Activated naive CD8-positive, alpha-beta T cell treated with anti-CD3 and anti-CD28 coated beads for 36 hours (primary cell): ENCODE measurements at regions not wholly inside any gene's neighbourhood (a gene's known extent, or its start where the extent isn't known, plus 50 kb on each side); places are given as distances from the start of the nearest gene placed in this dataset.

Source experiments
- DNase-seq: peaks from one replicate; pipeline ENCODE4 v3.0.0; 2021
- H3K27ac Mint-ChIP-seq: one replicate; pipeline ENCODE4 v1.8.0; 2022; ENCODE audit warnings: mild to moderate bottlenecking, moderate library complexity, mixed read lengths
- H3K27me3 Mint-ChIP-seq: one replicate; pipeline ENCODE4 v1.8.0; 2022; ENCODE audit warnings: mild to moderate bottlenecking, mixed read lengths
- H3K36me3 Mint-ChIP-seq: one replicate; pipeline ENCODE4 v1.8.0; 2021; ENCODE audit warnings: mild to moderate bottlenecking, mixed read lengths
- H3K4me1 Mint-ChIP-seq: one replicate; pipeline ENCODE4 v1.8.0; 2021; ENCODE audit warnings: mixed read lengths
- H3K4me3 Mint-ChIP-seq: one replicate; pipeline ENCODE4 v1.8.0; 2022; ENCODE audit warnings: mild to moderate bottlenecking, moderate library complexity, mixed read lengths
- H3K9me3 Mint-ChIP-seq: one replicate; pipeline ENCODE4 v1.8.0; 2022; ENCODE audit warnings: mixed read lengths

DNA sequence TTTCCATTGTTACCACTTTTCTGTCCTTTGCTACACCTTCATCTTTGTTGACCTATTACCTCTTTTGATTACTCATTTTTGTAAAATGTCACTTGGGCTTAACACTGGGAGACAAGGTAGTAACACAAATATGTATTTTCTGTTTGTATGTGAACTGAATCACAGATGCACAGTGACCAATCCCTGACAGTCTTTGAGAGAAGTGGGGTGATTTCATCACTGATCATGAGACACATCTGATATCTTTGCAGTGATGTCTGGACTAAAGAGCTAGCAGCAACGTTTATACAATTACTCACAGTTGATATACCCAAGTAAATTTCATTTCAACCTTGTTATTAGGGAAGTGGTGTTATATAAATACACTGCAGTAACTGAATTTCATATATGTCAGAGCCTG, 1397.4 kb upstream of the SPRY2 start:
- DNase-seq: no peak
- no peaks in the 10 kb centered on the region for H3K4me1 Mint-ChIP-seq
- peaks cover 13% of the 10 kb centered on the region for H3K9me3 Mint-ChIP-seq
- no peak overlapping the region for H3K27ac Mint-ChIP-seq
- H3K36me3 Mint-ChIP-seq: no peaks in the 10 kb centered on the region
- no peaks in the 10 kb centered on the region for H3K27me3 Mint-ChIP-seq
- H3K4me3 Mint-ChIP-seq: no peak overlapping the region

DNA sequence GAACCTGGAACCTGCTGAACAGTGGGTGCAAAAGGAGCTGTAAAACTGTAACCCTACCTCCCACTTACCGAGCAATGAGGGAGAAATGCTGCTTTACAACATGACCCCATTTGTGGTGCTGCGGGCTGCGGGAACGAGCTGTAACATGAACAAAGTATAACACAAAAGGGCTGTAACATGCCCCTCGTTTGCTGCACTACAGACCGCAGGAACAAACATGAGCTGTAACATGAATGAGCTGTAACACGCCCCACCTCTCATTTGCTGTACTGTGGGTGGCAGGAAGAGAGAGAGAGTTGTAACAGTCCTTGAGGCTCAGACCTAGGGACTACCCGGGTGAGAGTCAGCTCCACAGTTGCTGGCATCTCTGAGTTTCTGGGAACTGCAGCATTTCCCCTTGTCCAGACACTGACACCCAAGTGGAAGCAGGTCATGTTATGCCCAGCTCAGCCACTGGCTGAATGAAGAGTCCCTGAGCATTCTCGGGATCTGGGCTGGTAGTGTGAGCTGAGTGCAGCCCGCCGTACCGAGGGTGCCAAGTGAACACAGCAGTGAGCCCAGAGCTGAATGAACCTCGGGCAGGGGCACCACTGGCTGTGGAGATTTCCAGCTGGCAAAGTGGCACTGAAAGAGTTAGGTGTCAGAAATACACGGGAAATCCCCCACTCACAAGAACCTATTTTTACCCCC, 1385.3 kb upstream of the SPRY2 start:
- no peaks in the 10 kb centered on the region for H3K27me3 Mint-ChIP-seq
- H3K4me1 Mint-ChIP-seq: no peaks in the 10 kb centered on the region
- no peak overlapping the region for H3K27ac Mint-ChIP-seq
- H3K9me3 Mint-ChIP-seq: peaks cover 8% of the 10 kb centered on the region
- no peak for DNase-seq
- H3K4me3 Mint-ChIP-seq: no peak overlapping the region
- no peaks in the 10 kb centered on the region for H3K36me3 Mint-ChIP-seq

- Mint-ChIP-seq H3K9me3 (peaks cover 2% of the 10 kb centered on the region), H3K36me3 (no peaks in the 10 kb centered on the region), H3K27ac (no peak overlapping the region), H3K4me1 (no peaks in the 10 kb centered on the region), H3K27me3 (no peaks in the 10 kb centered on the region), H3K4me3 (no peak overlapping the region)
- DNase-seq: no peak
Measured at GRCh38 chr13:81722456-81722855, 1381.5 kb upstream of the SPRY2 start.

DNA sequence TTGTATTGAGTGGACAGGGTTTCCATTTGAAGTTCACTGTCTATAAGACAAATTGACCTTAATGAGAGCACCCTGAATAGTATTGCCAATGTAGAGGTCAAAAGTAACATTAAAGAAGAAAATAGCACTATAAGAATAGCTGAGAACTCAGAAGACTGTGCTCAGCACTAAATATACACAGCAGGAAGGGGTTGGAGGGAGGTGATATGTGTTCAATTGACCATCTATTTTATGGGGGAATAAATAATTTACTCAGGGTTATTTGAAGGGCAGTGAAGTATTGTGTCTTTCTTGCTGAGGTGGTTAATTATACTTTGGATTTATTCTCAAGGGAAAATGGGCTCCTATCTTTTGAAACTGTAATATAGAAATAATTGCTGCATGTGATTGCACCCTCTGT, 1380.5 kb upstream of the SPRY2 start:
- H3K4me3 Mint-ChIP-seq: no peak overlapping the region
- DNase-seq: no peak
- no peaks in the 10 kb centered on the region for H3K9me3 Mint-ChIP-seq
- H3K27me3 Mint-ChIP-seq: no peaks in the 10 kb centered on the region
- no peaks in the 10 kb centered on the region for H3K4me1 Mint-ChIP-seq
- H3K27ac Mint-ChIP-seq: no peak overlapping the region
- H3K36me3 Mint-ChIP-seq: no peaks in the 10 kb centered on the region

DNA sequence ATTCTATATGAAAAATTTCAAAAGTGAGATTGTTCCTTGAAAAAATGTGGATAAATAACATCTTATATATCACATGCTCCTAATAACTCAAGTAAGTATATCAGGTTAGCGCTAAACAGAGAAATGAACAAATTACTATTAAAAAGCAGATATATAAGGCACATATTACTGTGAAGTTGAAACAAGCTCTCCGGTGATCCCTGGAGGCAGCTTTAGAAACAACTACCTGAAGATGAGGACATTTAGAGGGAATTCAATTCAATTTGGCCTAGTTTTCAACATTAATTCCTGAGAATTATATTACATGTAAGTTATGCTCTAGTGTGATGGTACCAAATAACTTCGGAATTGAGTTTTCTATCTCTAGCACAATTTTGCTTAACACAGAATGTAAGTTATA, 1373.6 kb upstream of the SPRY2 start:
- no peak for DNase-seq
- Mint-ChIP-seq H3K36me3 (no peaks in the 10 kb centered on the region), H3K4me3 (no peak overlapping the region), H3K4me1 (no peaks in the 10 kb centered on the region), H3K27ac (no peak overlapping the region), H3K27me3 (no peaks in the 10 kb centered on the region), H3K9me3 (peaks cover 6% of the 10 kb centered on the region)

DNA sequence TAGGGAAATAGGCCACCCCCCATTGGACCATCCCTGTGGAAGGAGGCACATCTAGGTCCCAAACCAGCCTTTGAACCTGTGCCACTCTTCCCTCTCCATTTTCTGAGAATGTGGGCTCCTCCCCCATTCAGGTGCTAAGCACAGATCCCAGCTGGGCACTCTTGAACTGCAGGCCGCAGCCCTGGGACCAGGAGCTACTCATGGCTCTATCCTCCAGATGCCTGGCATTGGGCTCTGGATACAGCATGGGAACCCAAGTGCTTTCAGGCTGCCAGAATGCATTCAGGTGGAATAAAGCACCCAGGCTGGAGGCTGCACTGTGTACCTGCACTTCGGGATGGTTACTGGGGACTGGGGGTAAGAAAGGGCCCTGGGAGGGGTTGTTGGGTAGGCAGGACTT, 1372.3 kb upstream of the SPRY2 start:
- H3K9me3 Mint-ChIP-seq: peaks cover 6% of the 10 kb centered on the region
- H3K27ac Mint-ChIP-seq: no peak overlapping the region
- DNase-seq: no peak
- no peaks in the 10 kb centered on the region for H3K36me3 Mint-ChIP-seq
- H3K27me3 Mint-ChIP-seq: no peaks in the 10 kb centered on the region
- no peak overlapping the region for H3K4me3 Mint-ChIP-seq
- H3K4me1 Mint-ChIP-seq: no peaks in the 10 kb centered on the region

DNA sequence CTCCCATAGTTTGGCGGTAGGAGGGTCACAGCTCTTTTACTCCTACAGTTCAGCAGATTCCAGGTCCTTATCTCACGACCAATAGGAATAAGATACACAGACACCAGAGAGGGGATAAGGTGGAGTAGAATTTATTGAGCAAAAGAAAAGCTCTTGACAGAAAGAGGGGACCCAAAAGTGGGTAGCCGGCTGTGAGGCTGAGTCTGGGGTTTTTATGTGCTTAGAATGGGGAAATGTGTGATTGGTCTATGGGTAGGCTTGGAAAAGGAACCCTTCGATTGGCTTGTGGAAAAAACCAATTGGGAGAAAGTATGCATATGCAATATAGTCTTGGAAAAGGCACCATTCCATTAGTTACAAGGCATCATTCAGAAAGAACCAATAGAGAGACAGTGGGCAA, 1356.9 kb upstream of the SPRY2 start:
- no peaks in the 10 kb centered on the region for H3K4me1 Mint-ChIP-seq
- H3K9me3 Mint-ChIP-seq: peaks cover 20% of the 10 kb centered on the region
- no peak for DNase-seq
- H3K27ac Mint-ChIP-seq: no peak overlapping the region
- no peaks in the 10 kb centered on the region for H3K27me3 Mint-ChIP-seq
- no peak overlapping the region for H3K4me3 Mint-ChIP-seq
- H3K36me3 Mint-ChIP-seq: no peaks in the 10 kb centered on the region

- H3K36me3 Mint-ChIP-seq: no peaks in the 10 kb centered on the region
- H3K9me3 Mint-ChIP-seq: peaks cover 4% of the 10 kb centered on the region
- no peak for DNase-seq
- H3K27me3 Mint-ChIP-seq: no peaks in the 10 kb centered on the region
- no peak overlapping the region for H3K27ac Mint-ChIP-seq
- no peaks in the 10 kb centered on the region for H3K4me1 Mint-ChIP-seq
- H3K4me3 Mint-ChIP-seq: no peak overlapping the region
Measured at GRCh38 chr13:81686877-81687276, 1346.0 kb upstream of the SPRY2 start.

- no peaks in the 10 kb centered on the region for H3K9me3 Mint-ChIP-seq
- no peak overlapping the region for H3K4me3 Mint-ChIP-seq
- H3K4me1 Mint-ChIP-seq: no peaks in the 10 kb centered on the region
- no peak overlapping the region for H3K27ac Mint-ChIP-seq
- no peaks in the 10 kb centered on the region for H3K27me3 Mint-ChIP-seq
- no peak for DNase-seq
- H3K36me3 Mint-ChIP-seq: no peaks in the 10 kb centered on the region
Measured at GRCh38 chr13:81683521-81683920, 1342.6 kb upstream of the SPRY2 start.

DNA sequence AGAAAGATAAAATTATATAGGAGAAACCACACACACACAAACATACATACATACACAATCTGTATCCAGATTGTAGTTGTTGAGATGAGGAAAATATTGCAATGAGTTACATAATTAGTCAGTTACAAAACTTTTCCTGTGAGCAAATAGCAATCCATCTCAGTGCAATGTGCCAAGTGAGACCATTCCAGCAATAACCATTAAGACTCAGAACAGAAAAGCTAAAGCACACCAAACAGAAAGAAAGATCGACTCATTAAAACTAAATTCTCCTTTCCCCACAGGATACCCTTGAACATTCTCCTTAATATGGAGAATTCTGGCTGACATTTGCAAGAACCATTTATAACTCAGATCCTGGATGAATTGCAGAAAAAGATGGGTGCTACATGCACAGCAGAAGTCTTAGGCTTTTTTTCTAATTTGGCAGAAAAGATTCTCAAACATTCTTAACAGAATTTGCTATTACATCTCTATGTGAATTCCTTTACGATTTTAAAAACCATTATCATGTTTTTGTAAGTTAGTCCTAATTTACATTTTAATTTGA, 1341.2 kb upstream of the SPRY2 start:
- no peak overlapping the region for H3K4me3 Mint-ChIP-seq
- no peaks in the 10 kb centered on the region for H3K27me3 Mint-ChIP-seq
- no peak overlapping the region for H3K27ac Mint-ChIP-seq
- no peaks in the 10 kb centered on the region for H3K36me3 Mint-ChIP-seq
- no peak for DNase-seq
- peaks cover 1% of the 10 kb centered on the region for H3K9me3 Mint-ChIP-seq
- no peaks in the 10 kb centered on the region for H3K4me1 Mint-ChIP-seq

DNA sequence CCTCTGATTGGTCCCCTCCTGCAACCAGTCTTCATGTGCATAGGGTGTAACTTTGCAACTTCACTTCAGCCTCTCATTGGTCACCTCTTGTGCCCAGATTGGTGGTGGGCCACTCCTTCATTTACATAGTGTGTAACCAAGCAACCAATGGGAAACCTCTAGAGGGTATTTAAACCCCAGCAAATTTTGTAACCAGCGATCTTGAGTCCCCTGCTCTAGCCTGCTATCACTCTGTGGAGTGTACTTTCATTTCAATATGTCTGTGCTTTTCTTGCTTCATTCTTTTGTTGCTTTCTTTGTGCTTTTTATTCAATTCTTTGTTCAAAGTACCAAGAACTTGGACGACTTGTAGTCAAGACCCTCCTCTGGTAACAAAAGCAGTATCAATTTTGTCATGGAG, 1336.9 kb upstream of the SPRY2 start:
- no peak for DNase-seq
- no peaks in the 10 kb centered on the region for H3K27me3 Mint-ChIP-seq
- H3K4me3 Mint-ChIP-seq: no peak overlapping the region
- no peak overlapping the region for H3K27ac Mint-ChIP-seq
- H3K4me1 Mint-ChIP-seq: no peaks in the 10 kb centered on the region
- H3K36me3 Mint-ChIP-seq: no peaks in the 10 kb centered on the region
- H3K9me3 Mint-ChIP-seq: peaks cover 3% of the 10 kb centered on the region

DNA sequence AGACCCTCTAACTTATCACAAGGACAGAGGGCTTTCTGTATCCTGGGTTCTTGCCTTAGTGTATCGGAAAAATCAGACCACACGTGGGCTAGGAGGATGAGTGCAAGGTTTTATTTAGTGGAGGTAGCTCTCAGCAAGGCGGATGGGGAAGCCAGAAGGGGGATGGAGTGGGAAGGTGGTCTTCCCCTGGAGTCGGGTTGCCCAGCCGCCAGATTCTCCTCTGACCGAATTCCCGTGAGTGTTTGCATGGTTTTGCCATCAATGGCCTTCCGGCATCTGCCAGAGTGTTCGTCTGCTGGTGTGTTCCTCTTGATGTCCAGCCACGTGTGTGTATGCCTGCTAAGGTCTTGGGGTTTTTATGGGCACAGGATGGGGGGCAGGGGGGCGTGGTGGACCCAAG, 1335.1 kb upstream of the SPRY2 start:
- Mint-ChIP-seq H3K4me1 (no peaks in the 10 kb centered on the region), H3K9me3 (peaks cover 3% of the 10 kb centered on the region), H3K27ac (peak overlapping the region; percentile 42), H3K27me3 (no peaks in the 10 kb centered on the region), H3K36me3 (no peaks in the 10 kb centered on the region), H3K4me3 (no peak overlapping the region)
- no peak for DNase-seq

- Mint-ChIP-seq H3K27ac (no peak overlapping the region), H3K4me3 (no peak overlapping the region), H3K9me3 (peaks cover 8% of the 10 kb centered on the region)
Measured at GRCh38 chr13:81671064-81671463, 1330.1 kb upstream of the SPRY2 start.

GRCh38 chr13:81670048-81670447, 1329.1 kb upstream of the SPRY2 start:
- DNase-seq: no peak
- Mint-ChIP-seq H3K27ac (no peak overlapping the region), H3K27me3 (no peaks in the 10 kb centered on the region), H3K4me3 (no peak overlapping the region), H3K36me3 (no peaks in the 10 kb centered on the region), H3K9me3 (peaks cover 8% of the 10 kb centered on the region), H3K4me1 (no peaks in the 10 kb centered on the region)

More at GRCh38 chr13:81671064-81671463, 1330.1 kb upstream of the SPRY2 start:
- Mint-ChIP-seq H3K27me3 (no peaks in the 10 kb centered on the region), H3K4me1 (no peaks in the 10 kb centered on the region), H3K36me3 (no peaks in the 10 kb centered on the region)
- no peak for DNase-seq

GRCh38 chr13:81664872-81665271, 1323.9 kb upstream of the SPRY2 start:
- no peaks in the 10 kb centered on the region for H3K27me3 Mint-ChIP-seq
- H3K4me1 Mint-ChIP-seq: no peaks in the 10 kb centered on the region
- H3K9me3 Mint-ChIP-seq: peaks cover 4% of the 10 kb centered on the region
- DNase-seq: no peak
- no peaks in the 10 kb centered on the region for H3K36me3 Mint-ChIP-seq
- no peak overlapping the region for H3K27ac Mint-ChIP-seq
- H3K4me3 Mint-ChIP-seq: no peak overlapping the region

DNA sequence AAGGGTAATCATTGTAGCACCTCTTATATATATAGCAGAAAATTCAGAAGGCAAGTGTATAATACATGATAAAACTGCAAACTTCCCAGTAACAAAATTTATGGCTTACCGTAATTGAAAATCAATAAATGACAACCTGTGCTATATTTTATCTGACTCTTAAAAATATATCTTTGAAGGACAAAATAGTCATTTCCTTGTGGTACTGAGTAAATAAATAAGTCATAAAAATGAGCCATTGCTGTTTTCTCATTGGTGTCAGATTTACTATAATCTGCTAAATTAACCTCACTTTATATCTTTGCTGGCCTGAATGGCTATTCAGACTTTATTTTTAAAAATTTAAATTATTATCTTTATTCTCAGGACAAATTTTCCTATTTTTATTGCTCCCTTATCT, 1319.1 kb upstream of the SPRY2 start:
- DNase-seq: no peak
- H3K27me3 Mint-ChIP-seq: no peaks in the 10 kb centered on the region

More for the DNA sequence above, 1319.1 kb upstream of the SPRY2 start:
- no peak overlapping the region for H3K27ac Mint-ChIP-seq
- peaks cover 10% of the 10 kb centered on the region for H3K9me3 Mint-ChIP-seq
- H3K4me3 Mint-ChIP-seq: no peak overlapping the region
- no peaks in the 10 kb centered on the region for H3K36me3 Mint-ChIP-seq
- H3K4me1 Mint-ChIP-seq: no peaks in the 10 kb centered on the region
